IMR-90 (cell line): ENCODE measurements at regions not wholly inside any gene's neighbourhood (a gene's known extent, or its start where the extent isn't known, plus 50 kb on each side); places are given as distances from the start of the nearest gene placed in this dataset.
"Not testable (repeated sequence)": the region's sequence is repeated elsewhere in the genome, so short reads cannot be mapped to it uniquely, and the experiment has no call there.

Experiments
- ATAC-seq: fragments of 200-7000 bp; cut with Tn5 transposase; 2 replicates; pipeline ENCODE4 v1.9.1; 2020; ENCODE audit warnings: low read depth, mild to moderate bottlenecking, moderate library complexity
- BruUV-seq: library from RNA; stranded (reverse); fragments of 400-500 nt; replicated peaks from 2 replicates; lab custom pipeline; 2021; lab: Mats Ljungman, UMichigan
- CTCF ChIA-PET: fragments of 300-600 bp; formaldehyde crosslinking; extraction: SDS; loops from one replicate; lab custom pipeline; 2021; ENCODE audit warnings: antibody characterized with exemption; lab: Yijun Ruan, JAX
- POLR2A ChIA-PET: fragments of 300-600 bp; sonication (Branson Sonifier 250); formaldehyde crosslinking; loops from one replicate; lab custom pipeline; 2022; ENCODE audit warnings: antibody characterized with exemption; ENCODE audit not compliant: unreplicated experiment; lab: Charles Lee
- DNase-seq: peaks from one replicate; pipeline ENCODE4 v3.0.0; 2013
- H2AFZ ChIP-seq: replicated peaks from 2 replicates; pipeline ENCODE3; 2013; ENCODE audit warnings: low read length, mild to moderate bottlenecking; ENCODE audit not compliant: poor library complexity
- H2AK5ac ChIP-seq: 2 replicates; pipeline ENCODE4 v1.6.1; 2013; ENCODE audit warnings: low read depth, low read length, inconsistent platforms
- H2AK9ac ChIP-seq: replicated peaks from 2 replicates; pipeline ENCODE3; 2013; ENCODE audit warnings: mild to moderate bottlenecking, low read depth, low read length, moderate library complexity; ENCODE audit not compliant: poor library complexity
- H2BK120ac ChIP-seq: 2 replicates; pipeline ENCODE4 v1.6.1; 2013; ENCODE audit warnings: low read depth, low read length, inconsistent platforms
- H2BK15ac ChIP-seq: 3 replicates; pipeline ENCODE4 v1.6.1; 2013; ENCODE audit warnings: low read depth, low read length, inconsistent platforms
- H2BK20ac ChIP-seq: 2 replicates; pipeline ENCODE4 v1.6.1; 2013; ENCODE audit warnings: low read depth, mild to moderate bottlenecking, inconsistent platforms, low read length, moderate library complexity
- H2BK5ac ChIP-seq: 2 replicates; pipeline ENCODE4 v1.6.1; 2013; ENCODE audit warnings: mild to moderate bottlenecking, low read depth, low read length, inconsistent platforms; ENCODE audit not compliant: poor library complexity, severe bottlenecking
- H3K14ac ChIP-seq: replicated peaks from 2 replicates; pipeline ENCODE4 v1.6.1; 2013; ENCODE audit warnings: low read depth, low read length, inconsistent platforms
- H3K18ac ChIP-seq: 2 replicates; pipeline ENCODE4 v1.6.1; 2013; ENCODE audit warnings: low read depth, low read length, control low read depth
- H3K23ac ChIP-seq: 2 replicates; pipeline ENCODE4 v1.6.1; 2013; ENCODE audit warnings: low read depth, low read length, inconsistent platforms
- H3K27ac ChIP-seq: 2 replicates; pipeline ENCODE4 v1.5.1; 2013; ENCODE audit warnings: mild to moderate bottlenecking, control low read depth, low read length; ENCODE audit not compliant: insufficient read depth
- H3K27me3 ChIP-seq: 2 replicates; pipeline ENCODE4 v1.6.1; 2013; ENCODE audit warnings: low read length; ENCODE audit not compliant: control insufficient read depth, insufficient read depth
- H3K36me3 ChIP-seq: 2 replicates; pipeline ENCODE4 v1.6.1; 2013; ENCODE audit warnings: low read length, mixed read lengths; ENCODE audit not compliant: control insufficient read depth, insufficient read depth
- H3K4ac ChIP-seq: 2 replicates; pipeline ENCODE4 v1.6.1; 2013; ENCODE audit warnings: low read depth, low read length, inconsistent platforms
- H3K4me1 ChIP-seq: 2 replicates; pipeline ENCODE4 v1.6.1; 2013; ENCODE audit warnings: low read length, mixed read lengths; ENCODE audit not compliant: control insufficient read depth, insufficient read depth
- H3K4me2 ChIP-seq: 2 replicates; pipeline ENCODE4 v1.6.1; 2013; ENCODE audit warnings: low read depth, mild to moderate bottlenecking, control low read depth, low read length, moderate library complexity
- H3K4me3 ChIP-seq: 2 replicates; pipeline ENCODE4 v1.5.1; 2013; ENCODE audit warnings: low read depth, mild to moderate bottlenecking, control low read depth, low read length, moderate library complexity; ENCODE audit not compliant: insufficient read depth
- H3K56ac ChIP-seq: 2 replicates; pipeline ENCODE4 v1.6.1; 2013; ENCODE audit warnings: low read length, inconsistent platforms; ENCODE audit not compliant: insufficient read depth; ENCODE audit errors: extremely low read depth
- H3K79me1 ChIP-seq, 2 experiments: 2 replicates each; pipeline ENCODE4 v1.6.1; 2013; ENCODE audit warnings: low read length in 2 of 2, inconsistent platforms in 1 of 2, low read depth in 1 of 2
- H3K9ac ChIP-seq: 2 replicates; pipeline ENCODE4 v1.6.1; 2013; ENCODE audit warnings: low read depth, low read length, control low read depth
- H3K9me1 ChIP-seq: 2 replicates; pipeline ENCODE4 v1.6.1; 2013; ENCODE audit warnings: low read length, inconsistent platforms; ENCODE audit not compliant: insufficient read depth
- H3K9me3 ChIP-seq: 2 replicates; pipeline ENCODE4 v1.6.1; 2013; ENCODE audit warnings: low read length; ENCODE audit not compliant: control insufficient read depth, insufficient read depth
- H4K20me1 ChIP-seq: 2 replicates; pipeline ENCODE4 v1.6.1; 2013; ENCODE audit warnings: low read length, inconsistent platforms; ENCODE audit not compliant: insufficient read depth
- H4K5ac ChIP-seq: 2 replicates; pipeline ENCODE4 v1.6.1; 2013; ENCODE audit warnings: mild to moderate bottlenecking, low read depth, low read length, control low read depth
- H4K8ac ChIP-seq, 2 experiments: 2 replicates each; pipeline ENCODE4 v1.6.1; 2013; ENCODE audit warnings: low read depth in 2 of 2, low read length in 2 of 2, control low read depth in 1 of 2, inconsistent platforms in 1 of 2
- H4K91ac ChIP-seq: 2 replicates; pipeline ENCODE4 v1.6.1; 2013; ENCODE audit warnings: low read depth, low read length, inconsistent platforms; ENCODE audit not compliant: insufficient read depth
- WGBS, 2 experiments: methylation state at CpG; one replicate each; pipeline versions ENCODE4 v1.1.5 to v1.1.7; 2013; ENCODE audit warnings: missing lambda C conversion rate in 2 of 2; ENCODE audit not compliant: insufficient read length in 1 of 2; ENCODE audit errors: extremely low coverage in 2 of 2; 5-methylcytosine and 5-hydroxymethylcytosine counted together
- dilution Hi-C: fragments of 300-500 bp; cut with HindIII; formaldehyde crosslinking; loops from one replicate; pipeline ENCODE4 v1.14.3; 2018; ENCODE audit warnings: low sequenced_read_pairs; ENCODE audit not compliant: unreplicated experiment
- in situ Hi-C: fragments of 300-500 bp; cut with MboI; formaldehyde crosslinking; loops from 3 replicates; pipeline ENCODE4 v1.14.3; 2019; ENCODE audit warnings: low sequenced_read_pairs, inconsistent platforms, mixed read lengths
- intact Hi-C: fragments of 100-400 bp; cut with micrococcal nuclease; formaldehyde crosslinking; loops from 2 replicates; pipeline ENCODE4 v1.10.0; 2022

- H3K36me3 ChIP-seq, POLR2A ChIA-PET, H3K4me2 ChIP-seq, H2AK5ac ChIP-seq, H3K23ac ChIP-seq, H3K79me1 ChIP-seq, ATAC-seq, H3K9me1 ChIP-seq, H3K27me3 ChIP-seq, H3K4ac ChIP-seq, H4K91ac ChIP-seq, H3K56ac ChIP-seq, BruUV-seq, H2AK9ac ChIP-seq, H3K4me3 ChIP-seq, H3K14ac ChIP-seq, H2BK15ac ChIP-seq, H2AFZ ChIP-seq, DNase-seq, CTCF ChIA-PET, H2BK120ac ChIP-seq, H3K9me3 ChIP-seq, H4K5ac ChIP-seq, H4K8ac ChIP-seq, dilution Hi-C loops, in situ Hi-C loops, H2BK20ac ChIP-seq, intact Hi-C loops, H3K9ac ChIP-seq, H4K20me1 ChIP-seq, H3K18ac ChIP-seq, H3K4me1 ChIP-seq, H3K27ac ChIP-seq, H2BK5ac ChIP-seq: not testable (repeated sequence)
- no CpG with 5 or more reads among the region's 2 CpGs for WGBS, 2 experiments
These were observed 833.7 kb upstream of the ARRDC3 start for GRCh38 chr5:92216852-92217251.
